Cardiac muscle cell (in vitro differentiated cells and primary cell): ENCODE measurements at regions not wholly inside any gene's neighbourhood (a gene's known extent, or its start where the extent isn't known, plus 50 kb on each side); places are given as distances from the start of the nearest gene placed in this dataset.

Source experiments
- DNase-seq, 2 donors: peaks; one replicate each; pipeline versions ENCODE4 v3.0.0 to v3.0.0-alpha.2; 2010 to 2017; ENCODE audit warnings: low read depth in 1 of 2, low spot score in 1 of 2
- H3K27ac ChIP-seq: fragments of 200-600 bp; sonication (generic); 2 replicates; pipeline ENCODE4 v1.5.1; 2016
- H3K27me3 ChIP-seq: fragments of 200-600 bp; sonication (generic); 2 replicates; pipeline ENCODE4 v1.6.0; 2016; ENCODE audit warnings: control low read depth
- H3K36me3 ChIP-seq: fragments of 200-600 bp; sonication (generic); 2 replicates; pipeline ENCODE4 v1.5.1; 2016; ENCODE audit warnings: control low read depth
- H3K4me1 ChIP-seq: fragments of 200-600 bp; sonication (generic); 2 replicates; pipeline ENCODE4 v1.8.1; 2017; ENCODE audit warnings: low read depth, mild to moderate bottlenecking, mixed run types
- H3K4me3 ChIP-seq: fragments of 200-600 bp; sonication (generic); 2 replicates; pipeline ENCODE4 v1.5.1; 2016; ENCODE audit warnings: mild to moderate bottlenecking
- H3K9me3 ChIP-seq: fragments of 200-600 bp; sonication (generic); 2 replicates; pipeline ENCODE4 v1.5.1; 2017; ENCODE audit warnings: low read depth, mild to moderate bottlenecking, control low read depth
- CTCF ChIP-seq: IDR thresholded peaks from 2 replicates; pipeline ENCODE4 v1.5.1; 2012; ENCODE audit warnings: low read depth, mild to moderate bottlenecking, low read length

- Histone ChIP-seq H3K9me3 (no peaks in the 10 kb centered on the region), H3K27me3 (peaks cover 55% of the 10 kb centered on the region), H3K27ac (no peak overlapping the region), H3K4me1 (peaks cover 6% of the 10 kb centered on the region), H3K36me3 (no peaks in the 10 kb centered on the region), H3K4me3 (no peak overlapping the region)
- no peak for DNase-seq
- TF ChIP-seq CTCF = no peak
Observed at GRCh38 chr13:111895896-111896821, 170.8 kb upstream of the SOX1 start.

GRCh38 chr13:111897178-111897845 lies 169.6 kb upstream of the SOX1 start:
- DNase-seq = no peak
- H3K27me3 ChIP-seq = peaks cover 48% of the 10 kb centered on the region
- no peaks in the 10 kb centered on the region for H3K9me3 ChIP-seq
- H3K4me3 ChIP-seq = no peak overlapping the region
- H3K36me3 ChIP-seq = no peaks in the 10 kb centered on the region
- H3K27ac ChIP-seq = no peak overlapping the region
- no peak for TF ChIP-seq CTCF
- H3K4me1 ChIP-seq = peaks cover 6% of the 10 kb centered on the region

GRCh38 chr13:111897846-111898215 lies 169.1 kb upstream of the SOX1 start:
- peaks cover under 1% of the 10 kb centered on the region for H3K4me1 ChIP-seq
- no peaks in the 10 kb centered on the region for H3K36me3 ChIP-seq
- DNase-seq = no peak
- no peaks in the 10 kb centered on the region for H3K9me3 ChIP-seq
- H3K4me3 ChIP-seq = no peak overlapping the region
- peaks cover 43% of the 10 kb centered on the region for H3K27me3 ChIP-seq
- TF ChIP-seq CTCF = no peak
- H3K27ac ChIP-seq = no peak overlapping the region

- H3K36me3 ChIP-seq = no peaks in the 10 kb centered on the region
- H3K4me1 ChIP-seq = no peaks in the 10 kb centered on the region
- H3K27me3 ChIP-seq = peaks cover 43% of the 10 kb centered on the region
- no peak for DNase-seq
- H3K27ac ChIP-seq = no peak overlapping the region
- no peak overlapping the region for H3K4me3 ChIP-seq
- H3K9me3 ChIP-seq = no peaks in the 10 kb centered on the region
- TF ChIP-seq CTCF = no peak
Observed at GRCh38 chr13:111898956-111899713, 167.8 kb upstream of the SOX1 start.

GRCh38 chr13:111899714-111900389 lies 167.1 kb upstream of the SOX1 start:
- Histone ChIP-seq H3K36me3 (no peaks in the 10 kb centered on the region), H3K27me3 (peaks cover 39% of the 10 kb centered on the region), H3K4me3 (no peak overlapping the region), H3K27ac (no peak overlapping the region), H3K9me3 (no peaks in the 10 kb centered on the region), H3K4me1 (no peaks in the 10 kb centered on the region)
- no peak for DNase-seq
- no peak for TF ChIP-seq CTCF
